CD14-positive monocyte (primary cell): ENCODE measurements at regions not wholly inside any gene's neighbourhood (a gene's known extent, or its start where the extent isn't known, plus 50 kb on each side); places are given as distances from the start of the nearest gene placed in this dataset.

Source experiments
- DNase-seq, 3 donors: peaks; one replicate each; pipeline ENCODE4 v3.0.0-alpha.2; 2011 to 2022
- H2AFZ ChIP-seq: 2 replicates; pipeline ENCODE4 v1.6.0; 2012; ENCODE audit warnings: mild to moderate bottlenecking, low read depth, low read length, inconsistent platforms; ENCODE audit not compliant: insufficient read depth, poor library complexity, severe bottlenecking
- H3K27ac ChIP-seq, 2 donors: 1 replicate in 1 of 2; 2 replicates in 1 of 2; pipeline ENCODE4 v1.5.1; 2012 to 2013; ENCODE audit warnings: low read length in 2 of 2, control low read depth in 1 of 2, inconsistent platforms in 1 of 2, low read depth in 1 of 2, mild to moderate bottlenecking in 1 of 2
- H3K27me3 ChIP-seq, 2 donors: one replicate each; pipeline versions ENCODE4 v1.6.0 to v1.6.1; 2011 to 2013; ENCODE audit warnings: low read length in 2 of 2; ENCODE audit not compliant: control insufficient read depth in 2 of 2, insufficient read depth in 2 of 2
- H3K36me3 ChIP-seq, 2 donors: replicated peaks in 1 of 2; 1 replicate in 1 of 2; 2 replicates in 1 of 2; pipeline versions ENCODE4 v1.5.1 to v1.6.1; 2012 to 2013; ENCODE audit warnings: low read length in 2 of 2, control low read depth in 1 of 2, inconsistent platforms in 1 of 2, mild to moderate bottlenecking in 1 of 2; ENCODE audit not compliant: insufficient read depth in 2 of 2, control insufficient read depth in 1 of 2
- H3K4me1 ChIP-seq, 2 donors: 1 replicate in 1 of 2; 2 replicates in 1 of 2; pipeline versions ENCODE4 v1.5.1 to v1.6.1; 2012 to 2013; ENCODE audit warnings: low read length in 2 of 2, control low read depth in 1 of 2, inconsistent platforms in 1 of 2, mild to moderate bottlenecking in 1 of 2, moderate library complexity in 1 of 2; ENCODE audit not compliant: insufficient read depth in 2 of 2, control insufficient read depth in 1 of 2
- H3K4me2 ChIP-seq: replicated peaks from 2 replicates; pipeline ENCODE3; 2012; ENCODE audit warnings: low read length, moderate library complexity, mild to moderate bottlenecking; ENCODE audit not compliant: poor library complexity, severe bottlenecking; ENCODE audit errors: extremely low read depth
- H3K4me3 ChIP-seq, 3 experiments: fragments of 200-600 bp in 1 of 3; sonication (generic) in 1 of 3; replicated peaks in 1 of 3; 1 replicate in 2 of 3; 2 replicates in 1 of 3; pipeline ENCODE4 v1.5.1; 2011 to 2013; ENCODE audit warnings: low read length in 3 of 3, mild to moderate bottlenecking in 3 of 3, control low read depth in 2 of 3, low read depth in 2 of 3, inconsistent platforms in 1 of 3, moderate library complexity in 1 of 3
- H3K79me2 ChIP-seq: 2 replicates; pipeline ENCODE4 v1.6.0; 2012; ENCODE audit warnings: mild to moderate bottlenecking, control low read depth, inconsistent platforms, low read length, moderate library complexity; ENCODE audit not compliant: insufficient read depth
- H3K9ac ChIP-seq: 2 replicates; pipeline ENCODE4 v1.6.0; 2017; ENCODE audit warnings: low read length, mild to moderate bottlenecking; ENCODE audit not compliant: insufficient read depth, poor library complexity, severe bottlenecking
- H3K9me3 ChIP-seq, 2 donors: replicated peaks in 1 of 2; 1 replicate in 1 of 2; 2 replicates in 1 of 2; pipeline versions ENCODE4 v1.5.1 to v1.6.1; 2012 to 2013; ENCODE audit warnings: low read length in 2 of 2, control low read depth in 1 of 2; ENCODE audit not compliant: control insufficient read depth in 1 of 2, insufficient read depth in 1 of 2
- H4K20me1 ChIP-seq: 2 replicates; pipeline ENCODE4 v1.6.0; 2012; ENCODE audit warnings: mild to moderate bottlenecking, low read length, control low read depth, moderate library complexity; ENCODE audit not compliant: insufficient read depth
- H3K27ac Mint-ChIP-seq, 7 donors: one replicate each; pipeline ENCODE4 v1.8.0; 2020; ENCODE audit warnings: mild to moderate bottlenecking in 7 of 7, mixed read lengths in 7 of 7, moderate library complexity in 6 of 7, inconsistent platforms in 2 of 7
- H3K27me3 Mint-ChIP-seq, 3 donors: one replicate each; pipeline ENCODE4 v1.8.0; 2021 to 2022; ENCODE audit warnings: low read depth in 3 of 3, mild to moderate bottlenecking in 3 of 3, mixed read lengths in 3 of 3, moderate library complexity in 3 of 3, inconsistent platforms in 1 of 3
- H3K36me3 Mint-ChIP-seq, 2 donors: one replicate each; pipeline ENCODE4 v1.8.0; 2020; ENCODE audit warnings: mixed read lengths in 2 of 2, inconsistent platforms in 1 of 2, mild to moderate bottlenecking in 1 of 2
- H3K4me1 Mint-ChIP-seq: one replicate; pipeline ENCODE4 v1.8.0; 2020; ENCODE audit warnings: mild to moderate bottlenecking, mixed read lengths
- H3K4me3 Mint-ChIP-seq, 2 donors: one replicate each; pipeline ENCODE4 v1.8.0; 2020; ENCODE audit warnings: mild to moderate bottlenecking in 2 of 2, mixed read lengths in 2 of 2, moderate library complexity in 1 of 2
- H3K9me3 Mint-ChIP-seq, 7 donors: one replicate each; pipeline ENCODE4 v1.8.0; 2020 to 2022; ENCODE audit warnings: mixed read lengths in 7 of 7, mild to moderate bottlenecking in 6 of 7, moderate library complexity in 6 of 7, inconsistent platforms in 2 of 7
- WGBS: methylation state at CpG from one replicate; pipeline ENCODE4 v1.1.5; 2013; ENCODE audit warnings: missing lambda C conversion rate; ENCODE audit not compliant: insufficient coverage; 5-methylcytosine and 5-hydroxymethylcytosine counted together
- intact Hi-C, 2 donors: fragments of 100-400 bp; cut with micrococcal nuclease; formaldehyde crosslinking; loops; one replicate each; pipeline versions ENCODE4 v1.15.0 to v1.15.1; 2023
- TF ChIP-seq, protein P1 (sequence below): fragments of 200-600 bp; IDR thresholded peaks from one replicate; pipeline ENCODE4 v1.8.0; 2022; ENCODE audit warnings: antibody characterized with exemption, mild to moderate bottlenecking

DNA sequence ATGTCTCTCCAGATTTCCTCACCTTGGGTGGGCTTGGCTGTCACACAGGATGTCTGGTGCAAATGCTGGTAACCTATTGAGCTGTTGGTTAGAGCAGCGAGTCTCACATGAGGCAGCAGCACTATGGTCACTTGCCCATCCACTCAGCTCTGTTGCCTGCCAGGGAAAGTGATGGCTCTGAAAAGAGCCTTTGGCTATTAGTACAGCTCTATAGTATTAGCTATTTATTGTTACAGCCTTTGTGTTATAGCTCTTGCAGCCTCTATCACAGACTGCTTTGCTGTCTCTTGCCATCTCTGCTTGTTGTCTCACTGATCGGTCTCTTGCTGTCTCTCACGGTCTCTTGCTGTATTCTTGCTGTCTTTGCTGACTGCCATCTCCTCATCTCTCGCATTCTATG is 114.3 kb downstream of the MFSD1 start:
- no peaks in the 10 kb centered on the region for H3K27me3 ChIP-seq
- 94% methylated on average over 3 of the region's 4 CpGs for WGBS
- TF ChIP-seq, protein P1, sequence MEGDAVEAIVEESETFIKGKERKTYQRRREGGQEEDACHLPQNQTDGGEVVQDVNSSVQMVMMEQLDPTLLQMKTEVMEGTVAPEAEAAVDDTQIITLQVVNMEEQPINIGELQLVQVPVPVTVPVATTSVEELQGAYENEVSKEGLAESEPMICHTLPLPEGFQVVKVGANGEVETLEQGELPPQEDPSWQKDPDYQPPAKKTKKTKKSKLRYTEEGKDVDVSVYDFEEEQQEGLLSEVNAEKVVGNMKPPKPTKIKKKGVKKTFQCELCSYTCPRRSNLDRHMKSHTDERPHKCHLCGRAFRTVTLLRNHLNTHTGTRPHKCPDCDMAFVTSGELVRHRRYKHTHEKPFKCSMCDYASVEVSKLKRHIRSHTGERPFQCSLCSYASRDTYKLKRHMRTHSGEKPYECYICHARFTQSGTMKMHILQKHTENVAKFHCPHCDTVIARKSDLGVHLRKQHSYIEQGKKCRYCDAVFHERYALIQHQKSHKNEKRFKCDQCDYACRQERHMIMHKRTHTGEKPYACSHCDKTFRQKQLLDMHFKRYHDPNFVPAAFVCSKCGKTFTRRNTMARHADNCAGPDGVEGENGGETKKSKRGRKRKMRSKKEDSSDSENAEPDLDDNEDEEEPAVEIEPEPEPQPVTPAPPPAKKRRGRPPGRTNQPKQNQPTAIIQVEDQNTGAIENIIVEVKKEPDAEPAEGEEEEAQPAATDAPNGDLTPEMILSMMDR, result no peak
- no peak overlapping the region for H3K9ac ChIP-seq
- H3K36me3 ChIP-seq, result no peaks in the 10 kb centered on the region
- H3K4me3 ChIP-seq, result no peak overlapping the region
- no peak overlapping the region for H3K4me2 ChIP-seq
- no peak overlapping the region for H2AFZ ChIP-seq
- Mint-ChIP-seq H3K9me3 (no peaks in the 10 kb centered on the region), H3K4me1 (peaks cover 3% of the 10 kb centered on the region), H3K36me3 (no peaks in the 10 kb centered on the region), H3K27me3 (peaks cover 0 to 3% (median 0%) of the 10 kb centered on the region in 3 donors), H3K27ac (no peak overlapping the region), H3K4me3 (no peak overlapping the region)
- no peak for DNase-seq
- intact Hi-C loops, result no loop called here
- H3K4me1 ChIP-seq, result no peaks in the 10 kb centered on the region
- H4K20me1 ChIP-seq, result no peaks in the 10 kb centered on the region
- H3K9me3 ChIP-seq, result no peaks in the 10 kb centered on the region
- H3K79me2 ChIP-seq, result no peaks in the 10 kb centered on the region
- no peak overlapping the region for H3K27ac ChIP-seq

DNA sequence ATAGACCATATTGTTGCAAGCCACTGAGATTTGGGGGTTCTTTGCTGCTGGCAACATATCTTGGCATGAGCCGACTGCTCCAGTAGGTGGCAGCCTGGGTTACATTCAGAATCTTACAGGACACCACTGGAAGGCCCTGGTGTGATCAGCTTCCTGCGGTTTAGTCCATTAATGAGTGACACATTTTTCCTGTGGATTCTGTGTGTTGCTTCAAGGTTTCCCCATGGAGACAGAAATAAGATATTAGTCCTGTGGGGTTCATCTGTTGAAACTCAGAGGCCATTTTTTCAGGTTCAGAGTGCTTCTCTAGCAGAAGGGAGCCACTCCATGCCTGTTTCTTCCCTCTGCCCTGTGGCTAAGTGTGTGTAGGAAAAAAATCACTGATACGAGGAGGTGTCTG is 116.2 kb downstream of the MFSD1 start:
- no peaks in the 10 kb centered on the region for H3K4me1 ChIP-seq
- 5% methylated on average over 2 of the region's 3 CpGs for WGBS
- no peak overlapping the region for H3K27ac Mint-ChIP-seq
- H3K36me3 Mint-ChIP-seq, result no peaks in the 10 kb centered on the region
- H3K27me3 Mint-ChIP-seq, result peaks cover 0 to 3% (median 0%) of the 10 kb centered on the region in 3 donors
- no peak overlapping the region for H3K9ac ChIP-seq
- H3K27ac ChIP-seq, result no peak overlapping the region
- no peak overlapping the region for H2AFZ ChIP-seq
- no peak overlapping the region for H3K4me3 ChIP-seq
- no peak overlapping the region for H3K4me2 ChIP-seq
- H3K4me1 Mint-ChIP-seq, result peaks cover 3% of the 10 kb centered on the region
- H3K9me3 Mint-ChIP-seq, result no peaks in the 10 kb centered on the region
- TF ChIP-seq, protein P1, result peak; percentile 42
- no peaks in the 10 kb centered on the region for H3K9me3 ChIP-seq
- no peak for DNase-seq
- no peaks in the 10 kb centered on the region for H3K79me2 ChIP-seq
- H3K4me3 Mint-ChIP-seq, result no peak overlapping the region
- intact Hi-C loops, result no loop called here
- H3K27me3 ChIP-seq, result no peaks in the 10 kb centered on the region
- H4K20me1 ChIP-seq, result no peaks in the 10 kb centered on the region
- H3K36me3 ChIP-seq, result no peaks in the 10 kb centered on the region
